Loucy (cell line): ENCODE measurements at regions not wholly inside any gene's neighbourhood (a gene's known extent, or its start where the extent isn't known, plus 50 kb on each side); places are given as distances from the start of the nearest gene placed in this dataset.

ENCODE experiments used
- H2AFZ ChIP-seq: fragments of 200-600 bp; sonication (generic); 2 replicates; pipeline ENCODE4 v1.6.0; 2016; ENCODE audit warnings: antibody characterized with exemption, mild to moderate bottlenecking, low read length, moderate library complexity
- H3F3A ChIP-seq: fragments of 200-600 bp; 2 replicates; pipeline ENCODE4 v1.6.0; 2016; ENCODE audit warnings: antibody characterized with exemption, low read depth, mild to moderate bottlenecking
- H3K27me3 ChIP-seq: fragments of 200-600 bp; sonication (generic); 2 replicates; pipeline ENCODE4 v1.6.1; 2014; ENCODE audit warnings: low read length, mild to moderate bottlenecking; ENCODE audit not compliant: insufficient read depth, poor library complexity, severe bottlenecking
- H3K36me3 ChIP-seq: fragments of 200-600 bp; sonication (generic); 2 replicates; pipeline ENCODE4 v1.6.1; 2016; ENCODE audit warnings: low read length; ENCODE audit not compliant: insufficient read depth
- H3K4me1 ChIP-seq: fragments of 200-600 bp; sonication (generic); 2 replicates; pipeline ENCODE4 v1.5.1; 2014; ENCODE audit warnings: low read length, mild to moderate bottlenecking; ENCODE audit not compliant: insufficient read depth, poor library complexity, severe bottlenecking
- H3K4me2 ChIP-seq: fragments of 200-600 bp; sonication (generic); 2 replicates; pipeline ENCODE4 v1.6.0; 2014; ENCODE audit warnings: antibody characterized with exemption, low read length, low read depth, mild to moderate bottlenecking; ENCODE audit not compliant: poor library complexity, severe bottlenecking
- H3K4me3 ChIP-seq: fragments of 200-600 bp; sonication (generic); 2 replicates; pipeline ENCODE4 v1.5.1; 2014; ENCODE audit warnings: low read length, mild to moderate bottlenecking, mixed read lengths; ENCODE audit not compliant: poor library complexity, severe bottlenecking
- H3K79me2 ChIP-seq: fragments of 200-600 bp; sonication (generic); 2 replicates; pipeline ENCODE4 v1.6.1; 2014; ENCODE audit warnings: low read length; ENCODE audit not compliant: insufficient read depth
- H3K9ac ChIP-seq: fragments of 200-600 bp; sonication (generic); 2 replicates; pipeline ENCODE4 v1.6.0; 2014; ENCODE audit warnings: mild to moderate bottlenecking, low read depth, low read length, moderate library complexity; ENCODE audit not compliant: poor library complexity, severe bottlenecking
- H3K9me2 ChIP-seq: fragments of 200-600 bp; sonication (generic); replicated peaks from 2 replicates; pipeline ENCODE4 v1.6.1; 2016; ENCODE audit warnings: low read depth, low read length, mixed read lengths
- H3K9me3 ChIP-seq: fragments of 200-600 bp; sonication (generic); 2 replicates; pipeline ENCODE4 v1.6.1; 2014; ENCODE audit warnings: mild to moderate bottlenecking, antibody characterized with exemption, low read length, low read depth; ENCODE audit not compliant: insufficient read depth
- H4K20me1 ChIP-seq: fragments of 200-600 bp; sonication (generic); 2 replicates; pipeline ENCODE4 v1.6.0; 2014; ENCODE audit warnings: antibody characterized with exemption, low read length, mild to moderate bottlenecking; ENCODE audit not compliant: insufficient read depth, poor library complexity, severe bottlenecking
- CTCF ChIP-seq: fragments of 200-600 bp; sonication (generic); conservative IDR thresholded peaks from 2 replicates; pipeline ENCODE4 v1.5.1; 2014; ENCODE audit warnings: mild to moderate bottlenecking, antibody characterized with exemption, low read length
- EZH2phosphoT487 ChIP-seq: fragments of 200-600 bp; IDR thresholded peaks from 2 replicates; pipeline ENCODE4 v1.6.1; 2018; ENCODE audit warnings: antibody characterized with exemption, mild to moderate bottlenecking, moderate library complexity, borderline replicate concordance

GRCh38 chr9:89710697-89711096, 105.9 kb downstream of the GADD45G start:
- H3K9ac ChIP-seq = no peak overlapping the region
- H3K27me3 ChIP-seq = no peaks in the 10 kb centered on the region
- H3F3A ChIP-seq = no peaks in the 10 kb centered on the region
- no peaks in the 10 kb centered on the region for H4K20me1 ChIP-seq
- no peak overlapping the region for H2AFZ ChIP-seq
- no peaks in the 10 kb centered on the region for H3K9me3 ChIP-seq
- no peaks in the 10 kb centered on the region for H3K4me1 ChIP-seq
- TF ChIP-seq EZH2phosphoT487 = no peak
- no peak for TF ChIP-seq CTCF
- no peaks in the 10 kb centered on the region for H3K9me2 ChIP-seq
- no peaks in the 10 kb centered on the region for H3K79me2 ChIP-seq
- no peak overlapping the region for H3K4me2 ChIP-seq
- no peaks in the 10 kb centered on the region for H3K36me3 ChIP-seq
- H3K4me3 ChIP-seq = no peak overlapping the region

GRCh38 chr9:89711866-89712265, 107.1 kb downstream of the GADD45G start:
- H3F3A ChIP-seq = no peaks in the 10 kb centered on the region
- H4K20me1 ChIP-seq = no peaks in the 10 kb centered on the region
- no peaks in the 10 kb centered on the region for H3K9me2 ChIP-seq
- H3K9me3 ChIP-seq = no peaks in the 10 kb centered on the region
- H3K4me1 ChIP-seq = no peaks in the 10 kb centered on the region
- TF ChIP-seq EZH2phosphoT487 = no peak
- TF ChIP-seq CTCF = no peak
- H3K36me3 ChIP-seq = no peaks in the 10 kb centered on the region
- H3K4me3 ChIP-seq = no peak overlapping the region
- no peaks in the 10 kb centered on the region for H3K27me3 ChIP-seq
- H3K4me2 ChIP-seq = no peak overlapping the region
- H2AFZ ChIP-seq = no peak overlapping the region
- no peak overlapping the region for H3K9ac ChIP-seq
- H3K79me2 ChIP-seq = no peaks in the 10 kb centered on the region

- H3F3A ChIP-seq = no peaks in the 10 kb centered on the region
- no peak for TF ChIP-seq CTCF
- no peak for TF ChIP-seq EZH2phosphoT487
Measured at GRCh38 chr9:89712283-89712682, 107.5 kb downstream of the GADD45G start.

More at GRCh38 chr9:89712283-89712682, 107.5 kb downstream of the GADD45G start:
- H3K4me2 ChIP-seq = no peak overlapping the region
- H3K9me2 ChIP-seq = no peaks in the 10 kb centered on the region
- no peaks in the 10 kb centered on the region for H3K79me2 ChIP-seq
- H3K9ac ChIP-seq = no peak overlapping the region
- no peaks in the 10 kb centered on the region for H4K20me1 ChIP-seq
- no peaks in the 10 kb centered on the region for H3K4me1 ChIP-seq
- H2AFZ ChIP-seq = no peak overlapping the region
- H3K9me3 ChIP-seq = no peaks in the 10 kb centered on the region
- no peak overlapping the region for H3K4me3 ChIP-seq
- H3K36me3 ChIP-seq = no peaks in the 10 kb centered on the region
- H3K27me3 ChIP-seq = no peaks in the 10 kb centered on the region
